Stimulated activated CD8-positive, alpha-beta memory T cell treated with anti-CD3 and anti-CD28 coated beads, Interleukin-15, amount 100 ng/mL, for 1 hour (primary cell): ENCODE measurements at regions not wholly inside any gene's neighbourhood (a gene's known extent, or its start where the extent isn't known, plus 50 kb on each side); places are given as distances from the start of the nearest gene placed in this dataset.
"Not testable (repeated sequence)": the region's sequence is repeated elsewhere in the genome, so short reads cannot be mapped to it uniquely, and the experiment has no call there.

Experiments
- DNase-seq: peaks from one replicate; pipeline ENCODE4 v3.0.0-alpha.2; 2020; ENCODE audit warnings: low read depth

DNA sequence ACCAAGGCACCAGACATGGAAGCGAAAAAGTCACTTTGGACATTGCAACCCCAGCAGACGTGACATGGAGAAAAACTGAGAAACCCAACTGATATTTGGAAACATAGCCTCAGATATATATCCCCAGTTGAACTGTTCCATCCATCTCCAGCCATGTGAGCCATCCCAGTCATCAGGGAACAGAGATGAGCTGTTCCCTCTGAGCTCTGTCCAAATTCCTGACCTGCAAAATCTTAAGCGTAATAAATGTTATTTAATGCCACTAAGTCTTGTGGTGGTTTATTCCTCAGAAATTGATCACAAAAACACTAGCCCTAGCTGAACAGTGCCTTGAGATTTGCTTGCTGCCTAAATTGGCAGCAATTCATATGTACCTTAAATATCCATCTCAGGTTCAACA lies 182.8 kb downstream of the NRP2 start:
- DNase-seq: no peak

DNA sequence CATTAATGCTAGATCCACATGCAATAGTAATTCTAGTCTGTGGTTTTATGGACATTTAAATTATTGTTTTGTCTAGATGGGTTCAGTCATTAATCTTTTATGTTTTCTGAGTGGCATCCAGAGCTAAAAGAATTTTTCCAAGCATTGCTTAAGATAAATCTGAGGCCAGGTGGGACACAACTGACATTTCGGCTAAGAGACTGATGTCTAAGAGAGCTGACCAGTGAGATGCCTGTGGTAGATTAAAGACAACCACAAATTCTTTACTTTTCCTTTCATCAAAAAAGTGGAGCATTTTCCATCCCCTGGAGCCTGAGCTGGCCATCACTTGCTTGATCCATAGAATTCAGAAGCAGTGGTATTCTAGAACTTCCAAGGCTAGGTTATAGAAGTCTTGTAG lies 182.2 kb downstream of the NRP2 start:
- DNase-seq: no peak

DNA sequence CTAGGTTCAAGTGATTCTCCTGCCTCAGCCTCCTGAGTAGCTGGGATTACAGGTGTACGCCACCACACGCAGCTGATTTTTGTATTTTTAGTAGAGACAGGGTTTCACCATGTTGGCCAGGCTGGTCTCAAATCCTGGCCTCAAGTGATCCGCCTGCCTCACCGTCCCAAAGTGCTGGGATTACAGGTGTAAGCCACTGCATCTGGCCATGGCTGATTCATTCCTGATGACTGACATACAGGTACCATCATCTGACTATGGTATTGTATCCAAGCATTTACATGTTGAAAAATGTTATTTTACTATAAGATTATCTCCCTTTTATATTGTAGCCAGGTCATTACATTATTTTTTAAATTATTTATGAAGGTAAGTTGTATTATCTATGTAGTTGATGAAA lies 180.5 kb downstream of the NRP2 start:
- DNase-seq: not testable (repeated sequence)

GRCh38 chr2:205860885-205861284 lies 178.6 kb downstream of the NRP2 start:
- no peak for DNase-seq

DNA sequence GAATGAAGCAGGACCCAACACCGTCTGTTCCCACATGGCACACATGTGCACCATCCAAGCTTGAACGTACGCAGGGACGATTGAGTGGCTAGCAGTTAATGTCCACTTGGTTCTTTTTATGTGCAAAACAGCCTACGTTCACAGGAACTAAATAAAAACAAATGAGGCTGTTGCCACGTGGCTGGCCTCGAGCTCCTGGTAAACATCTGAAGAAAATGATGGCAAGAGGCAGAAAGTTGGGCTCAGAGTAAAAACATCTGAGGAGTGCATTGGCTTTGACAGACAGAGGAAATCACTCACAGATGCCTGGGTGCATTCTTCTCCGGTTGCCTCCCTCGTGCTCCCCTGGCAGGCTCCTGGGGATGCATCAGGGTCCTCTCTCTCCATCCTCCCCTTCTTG lies 177.9 kb downstream of the NRP2 start:
- DNase-seq: no peak

DNA sequence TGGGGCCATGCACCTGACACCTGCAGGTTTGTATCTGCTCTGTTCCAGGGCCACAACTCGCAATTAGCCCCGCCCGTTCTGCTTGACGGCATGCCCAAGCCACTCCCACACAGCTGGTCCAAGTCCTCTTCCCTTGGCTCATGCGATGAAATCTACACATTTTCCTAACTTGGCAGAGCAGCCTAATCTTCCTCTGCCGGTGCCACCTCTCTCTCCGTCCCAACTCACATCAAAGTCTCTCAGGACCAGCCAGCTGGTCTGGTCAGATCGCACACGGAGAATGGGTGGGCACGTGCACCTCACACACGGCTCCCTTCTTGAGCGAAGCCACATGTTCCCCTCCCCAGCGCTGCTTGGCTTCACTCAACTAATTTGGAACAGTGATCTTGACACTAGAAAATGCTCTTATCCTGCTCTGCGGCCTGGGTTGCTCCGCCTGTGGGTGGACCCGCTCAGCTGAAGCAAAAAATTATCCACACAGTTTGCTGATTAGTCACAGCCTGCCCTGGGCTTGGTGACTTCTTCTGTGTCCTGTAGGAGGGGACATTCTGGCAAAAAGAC lies 176.7 kb downstream of the NRP2 start:
- DNase-seq: no peak

DNA sequence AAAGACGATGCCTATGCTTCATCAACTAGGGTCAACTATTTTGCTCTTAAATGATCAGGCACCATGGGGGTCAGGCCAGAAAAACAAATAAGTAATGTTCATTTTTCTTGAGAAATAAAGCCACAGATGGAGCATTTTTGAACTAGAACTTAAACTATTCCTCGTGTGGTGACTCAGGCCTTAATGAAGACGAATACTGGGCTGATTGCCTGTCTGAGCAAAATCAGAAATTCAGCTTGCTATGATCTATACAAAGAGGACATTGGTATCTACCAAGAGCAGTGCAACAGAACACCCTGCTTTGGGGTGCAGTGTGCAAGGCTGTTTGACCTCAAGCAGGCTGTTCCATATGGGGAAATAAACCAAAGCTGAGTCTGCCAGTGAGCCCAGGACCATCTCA lies 176.0 kb downstream of the NRP2 start:
- DNase-seq: no peak

- DNase-seq: no peak
Measured at GRCh38 chr2:205857520-205858237, 175.4 kb downstream of the NRP2 start.

DNA sequence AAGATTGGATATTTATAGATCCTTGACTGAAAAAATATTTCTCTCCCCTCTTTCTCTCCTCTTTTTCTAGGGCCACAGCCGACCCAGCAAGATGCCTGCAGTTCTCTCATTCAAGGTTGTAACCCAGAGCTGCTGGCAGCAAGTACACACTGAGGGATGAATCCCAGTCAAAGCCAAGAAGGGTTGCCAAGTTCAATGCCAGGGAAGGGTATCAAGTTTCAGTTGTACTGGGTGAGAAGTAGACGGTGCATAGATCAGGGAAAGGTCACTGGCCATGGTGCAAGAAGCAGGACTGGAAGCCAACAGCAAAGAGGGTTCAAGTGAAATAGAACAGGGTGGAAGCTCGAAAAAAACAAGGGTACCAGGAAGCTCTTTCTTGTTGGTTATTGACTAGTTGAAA lies 170.2 kb downstream of the NRP2 start:
- no peak for DNase-seq

GRCh38 chr2:205850611-205851010 lies 168.3 kb downstream of the NRP2 start:
- DNase-seq: no peak

DNA sequence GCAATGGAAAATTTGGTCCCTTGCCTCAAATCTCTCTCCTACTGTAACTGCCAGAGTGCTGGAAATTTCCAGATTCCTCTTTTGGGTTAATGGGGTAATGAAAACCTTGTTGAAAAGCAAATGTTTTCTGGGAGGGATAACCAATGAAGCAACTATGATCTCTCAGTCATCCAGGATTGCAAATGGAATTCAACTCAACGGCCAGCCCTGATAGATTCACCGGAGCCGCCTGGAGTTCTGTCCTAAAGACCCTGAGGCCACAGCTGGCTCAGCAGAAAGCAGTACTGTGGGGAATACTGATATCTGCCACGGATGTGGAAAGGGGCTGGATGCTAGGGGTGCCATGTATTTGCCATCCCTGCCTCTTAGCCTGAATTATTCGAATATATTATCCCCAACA lies 167.8 kb downstream of the NRP2 start:
- no peak for DNase-seq

DNA sequence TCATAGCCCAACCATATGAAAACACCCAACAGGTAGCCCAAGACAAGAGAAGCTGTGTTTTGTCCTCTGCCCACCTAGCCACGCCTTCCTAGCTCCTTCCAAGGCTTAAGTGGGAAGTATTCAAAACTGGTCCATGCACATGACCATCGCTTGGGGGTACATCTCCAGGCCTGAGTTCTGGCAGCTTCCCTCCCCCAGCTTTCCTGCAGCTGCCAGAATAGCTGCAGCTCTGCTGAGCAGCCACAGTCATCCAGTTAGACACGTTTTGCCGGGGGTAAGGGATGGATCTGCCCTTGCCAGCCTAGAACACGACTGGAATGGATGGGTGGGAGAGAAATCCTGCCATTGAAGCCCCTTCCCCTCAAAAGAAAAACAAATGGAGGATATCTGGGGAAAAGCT lies 166.8 kb downstream of the NRP2 start:
- no peak for DNase-seq

GRCh38 chr2:205848601-205849000 lies 166.3 kb downstream of the NRP2 start:
- no peak for DNase-seq
